DND-41 (cell line): ENCODE measurements at regions not wholly inside any gene's neighbourhood (a gene's known extent, or its start where the extent isn't known, plus 50 kb on each side); places are given as distances from the start of the nearest gene placed in this dataset.

Source experiments
- CTCF ChIP-seq: IDR thresholded peaks from 2 replicates; pipeline ENCODE4 v1.5.1; 2012; ENCODE audit warnings: borderline replicate concordance, low read length, moderate library complexity, mild to moderate bottlenecking; ENCODE audit not compliant: poor library complexity, severe bottlenecking; ENCODE audit errors: extremely low read depth
- EZH2 ChIP-seq: IDR thresholded peaks from 3 replicates; pipeline ENCODE4 v1.6.1; 2012; ENCODE audit warnings: borderline replicate concordance, low read depth, mild to moderate bottlenecking, moderate library complexity, low read length, inconsistent platforms; ENCODE audit not compliant: severe bottlenecking

GRCh38 chr7:91344911-91345310, 80.7 kb downstream of the FZD1 start:
- TF ChIP-seq CTCF (no peak), EZH2 (no peak)
